HG03469 (cell line): ENCODE measurements at regions not wholly inside any gene's neighbourhood (a gene's known extent, or its start where the extent isn't known, plus 50 kb on each side); places are given as distances from the start of the nearest gene placed in this dataset.

Source experiments
- ATAC-seq: cut with Tn5 transposase; IDR thresholded peaks from one replicate; pipeline ENCODE4 v1.9.1; 2021; ENCODE audit warnings: mild to moderate bottlenecking, moderate library complexity, moderate number of reproducible peaks; ENCODE audit not compliant: unreplicated experiment

GRCh38 chr13:65095161-65096082 lies 2134.7 kb downstream of the PCDH9 start:
- ATAC-seq: no peak

GRCh38 chr13:65093357-65093756 lies 2136.8 kb downstream of the PCDH9 start:
- no peak for ATAC-seq

GRCh38 chr13:65091031-65091430 lies 2139.1 kb downstream of the PCDH9 start:
- ATAC-seq: no peak

- ATAC-seq: no peak
These were observed 2139.9 kb downstream of the PCDH9 start for GRCh38 chr13:65090186-65090585.

GRCh38 chr13:65088906-65089305 lies 2141.2 kb downstream of the PCDH9 start:
- ATAC-seq: no peak

GRCh38 chr13:65085977-65086376 lies 2144.2 kb downstream of the PCDH9 start:
- ATAC-seq: no peak

GRCh38 chr13:65074248-65074647 lies 2155.9 kb downstream of the PCDH9 start:
- no peak for ATAC-seq

GRCh38 chr13:65064967-65065366 lies 2165.2 kb downstream of the PCDH9 start:
- ATAC-seq: no peak

- no peak for ATAC-seq
These were observed 2166.4 kb downstream of the PCDH9 start for GRCh38 chr13:65063753-65064152.

GRCh38 chr13:65057986-65058385 lies 2172.2 kb downstream of the PCDH9 start:
- ATAC-seq: no peak

- no peak for ATAC-seq
These were observed 2175.9 kb downstream of the PCDH9 start for GRCh38 chr13:65054277-65054676.

- ATAC-seq: no peak
These were observed 2193.1 kb downstream of the PCDH9 start for GRCh38 chr13:65036999-65037398.

GRCh38 chr13:65035302-65035701 lies 2194.8 kb downstream of the PCDH9 start:
- ATAC-seq: no peak

GRCh38 chr13:65034266-65034665 lies 2195.9 kb downstream of the PCDH9 start:
- ATAC-seq: no peak

- no peak for ATAC-seq
These were observed 2197.3 kb downstream of the PCDH9 start for GRCh38 chr13:65032825-65033224.

- no peak for ATAC-seq
These were observed 2202.0 kb downstream of the PCDH9 start for GRCh38 chr13:65028101-65028500.

- no peak for ATAC-seq
These were observed 2203.6 kb downstream of the PCDH9 start for GRCh38 chr13:65026505-65026904.

GRCh38 chr13:65011378-65011777 lies 2218.8 kb downstream of the PCDH9 start:
- no peak for ATAC-seq

GRCh38 chr13:64997438-64997837 lies 2232.7 kb downstream of the PCDH9 start:
- ATAC-seq: no peak

GRCh38 chr13:64993514-64994164 lies 2236.5 kb downstream of the PCDH9 start:
- peak; percentile 54 for ATAC-seq

- ATAC-seq: no peak
These were observed 2237.8 kb downstream of the PCDH9 start for GRCh38 chr13:64992314-64992713.

GRCh38 chr13:64985075-64985474 lies 2245.1 kb downstream of the PCDH9 start:
- no peak for ATAC-seq
